HCT116 (cell line): ENCODE measurements at regions not wholly inside any gene's neighbourhood (a gene's known extent, or its start where the extent isn't known, plus 50 kb on each side); places are given as distances from the start of the nearest gene placed in this dataset.
"Not testable (repeated sequence)": the region's sequence is repeated elsewhere in the genome, so short reads cannot be mapped to it uniquely, and the experiment has no call there.

Source experiments
- ATAC-seq: fragments of 200-7000 bp; cut with Tn5 transposase; 2 replicates; pipeline ENCODE4 v1.9.1; 2020; ENCODE audit warnings: mild to moderate bottlenecking, moderate library complexity
- BruUV-seq: library from RNA; stranded (reverse); fragments of 400-500 nt; replicated peaks from 2 replicates; lab custom pipeline; 2021; lab: Mats Ljungman, UMichigan
- CTCF ChIA-PET: fragments of 300-600 bp; sonication (Branson Sonifier 250); formaldehyde crosslinking; loops from one replicate; lab custom pipeline; 2021; ENCODE audit warnings: antibody characterized with exemption; lab: Charles Lee
- POLR2A ChIA-PET: fragments of 300-600, 350-600 bp; sonication (Branson Sonifier 250); formaldehyde crosslinking; loops from one replicate; lab custom pipeline; 2021; ENCODE audit warnings: antibody characterized with exemption; lab: Charles Lee
- RAD21 ChIA-PET, 2 experiments: fragments of 300-600 bp; sonication (Branson Sonifier 250); formaldehyde crosslinking; loops; one replicate each; lab custom pipeline; 2023; ENCODE audit warnings: low total read pairs in 2 of 2; ENCODE audit not compliant: uncharacterized antibody in 2 of 2, unreplicated experiment in 2 of 2, low non-redundant PET in 1 of 2; lab: Charles Lee
- DNase-seq: peaks from one replicate; pipeline ENCODE4 v3.0.0-alpha.2; 2010; ENCODE audit warnings: low read depth, low spot score
- H2AFZ ChIP-seq: fragments of 200-600 bp; shearing (Covaris generic), sonication (generic); 2 replicates; pipeline ENCODE4 v1.6.1; 2017; ENCODE audit warnings: low read depth, mixed run types, mixed read lengths, antibody characterized with exemption, low read length; ENCODE audit not compliant: poor library complexity, severe bottlenecking
- H3K27ac ChIP-seq: 2 replicates; pipeline ENCODE4 v1.5.1; 2012; ENCODE audit warnings: low read depth, low read length
- H3K27me3 ChIP-seq: fragments of 200-600 bp; sonication (generic); 2 replicates; pipeline ENCODE4 v1.6.1; 2016; ENCODE audit warnings: mixed run types, low read length, mixed read lengths; ENCODE audit not compliant: insufficient read depth
- H3K36me3 ChIP-seq, 2 experiments: fragments of 200-500 bp in 1 of 2; fragments of 200-600 bp in 1 of 2; sonication (Bioruptor generic) in 1 of 2; sonication (generic) in 1 of 2; 2 replicates each; pipeline versions ENCODE4 v1.5.1 to v1.6.1; 2014 to 2016; ENCODE audit warnings: low read length in 2 of 2, inconsistent platforms in 1 of 2, mixed read lengths in 1 of 2, mixed run types in 1 of 2; ENCODE audit not compliant: insufficient read depth in 2 of 2, control insufficient read depth in 1 of 2
- H3K4me1 ChIP-seq, 2 experiments: fragments of 200-600 bp in 1 of 2; sonication (generic) in 1 of 2; 2 replicates each; pipeline versions ENCODE4 v1.5.1 to v1.6.1; 2012 to 2017; ENCODE audit warnings: low read length in 2 of 2, inconsistent platforms in 1 of 2, mild to moderate bottlenecking in 1 of 2, mixed read lengths in 1 of 2, mixed run types in 1 of 2, moderate library complexity in 1 of 2; ENCODE audit not compliant: insufficient read depth in 2 of 2, control insufficient read depth in 1 of 2
- H3K4me2 ChIP-seq: fragments of 200-600 bp; sonication (generic); 2 replicates; pipeline ENCODE4 v1.6.1; 2017; ENCODE audit warnings: mixed run types, low read length, mixed read lengths
- H3K4me3 ChIP-seq, 2 experiments: fragments of 200-600 bp in 1 of 2; sonication (generic) in 1 of 2; replicated peaks in 1 of 2; 2 replicates each; pipeline ENCODE4 v1.5.1; 2011 to 2016; ENCODE audit warnings: low read length in 2 of 2, control low read depth in 1 of 2, low read depth in 1 of 2, mild to moderate bottlenecking in 1 of 2, mixed read lengths in 1 of 2, mixed run types in 1 of 2
- H3K79me2 ChIP-seq: fragments of 200-600 bp; sonication (generic); 2 replicates; pipeline ENCODE4 v1.6.1; 2017; ENCODE audit warnings: mild to moderate bottlenecking, mixed run types, low read length, moderate library complexity, mixed read lengths; ENCODE audit not compliant: insufficient read depth
- H3K9ac ChIP-seq: fragments of 200-600 bp; sonication (generic); 2 replicates; pipeline ENCODE4 v1.6.1; 2016; ENCODE audit warnings: low read length, mixed read lengths
- H3K9me2 ChIP-seq: fragments of 200-600 bp; sonication (generic), shearing (Covaris generic); 2 replicates; pipeline ENCODE4 v1.6.1; 2017; ENCODE audit warnings: mixed run types, mild to moderate bottlenecking, moderate library complexity; ENCODE audit not compliant: insufficient read depth
- H3K9me3 ChIP-seq, 2 experiments: fragments of 200-500 bp in 1 of 2; fragments of 200-600 bp in 1 of 2; sonication (Bioruptor generic) in 1 of 2; sonication (generic) in 1 of 2; 2 replicates each; pipeline ENCODE4 v1.6.1; 2014 to 2017; ENCODE audit warnings: low read length in 2 of 2, mixed read lengths in 2 of 2, inconsistent platforms in 1 of 2, low read depth in 1 of 2, mild to moderate bottlenecking in 1 of 2, mixed run types in 1 of 2, moderate library complexity in 1 of 2; ENCODE audit not compliant: control insufficient read depth in 1 of 2, insufficient read depth in 1 of 2
- H4K20me1 ChIP-seq: fragments of 200-600 bp; sonication (generic), shearing (Covaris generic); 2 replicates; pipeline ENCODE4 v1.6.1; 2017; ENCODE audit warnings: mixed run types, mild to moderate bottlenecking, moderate library complexity; ENCODE audit not compliant: insufficient read depth
- EZH2phosphoT487 ChIP-seq: fragments of 200-600 bp; IDR thresholded peaks from 2 replicates; pipeline ENCODE4 v1.6.1; 2018; ENCODE audit warnings: antibody characterized with exemption, borderline replicate concordance
- TCF7L2 ChIP-seq: IDR thresholded peaks from 2 replicates; pipeline ENCODE4 v1.7.0; 2011; ENCODE audit warnings: borderline replicate concordance, inconsistent platforms; ENCODE audit not compliant: insufficient read depth, insufficient read length; ENCODE audit errors: extremely low read depth
- intact Hi-C: fragments of 100-400 bp; cut with micrococcal nuclease; formaldehyde crosslinking; loops from 2 replicates; pipeline ENCODE4 v1.10.0; 2022

GRCh38 chr6:150696918-150697317, 97.2 kb downstream of the PLEKHG1 start:
- H3K9ac ChIP-seq, RAD21 ChIA-PET: not testable (repeated sequence)

DNA sequence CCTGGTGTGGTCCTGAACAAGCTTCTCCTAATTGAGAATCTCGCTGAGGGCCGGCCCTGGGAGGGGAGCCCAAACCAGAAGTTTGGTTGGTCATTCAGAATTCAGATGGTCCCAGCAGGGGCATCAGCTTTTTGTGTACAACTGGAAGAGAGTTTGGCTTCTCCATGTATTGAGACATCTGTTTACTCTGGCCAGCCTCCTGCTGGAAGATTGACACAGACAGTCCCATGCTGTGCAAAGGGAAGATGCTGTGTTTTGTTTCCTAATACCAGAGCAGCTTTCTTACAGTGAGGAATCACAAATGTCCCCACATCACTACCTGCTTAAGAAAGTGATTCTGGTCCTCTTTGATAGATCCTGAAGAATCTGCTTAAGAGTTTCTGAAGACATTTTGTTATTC, 97.8 kb downstream of the PLEKHG1 start:
- Histone ChIP-seq H2AFZ (no peak overlapping the region), H3K4me2 (no peak overlapping the region), H3K27me3 (no peaks in the 10 kb centered on the region), H3K9me2 (no peaks in the 10 kb centered on the region), H3K79me2 (no peaks in the 10 kb centered on the region), H4K20me1 (no peaks in the 10 kb centered on the region), H3K27ac (no peak overlapping the region), H3K36me3 (no peaks in the 10 kb centered on the region), H3K4me3 (no peak overlapping the region), H3K9me3 (no peaks in the 10 kb centered on the region), H3K9ac (no peak overlapping the region), H3K4me1 (peaks cover 12 to 14% of the 10 kb centered on the region in 2 experiments)
- no TSS peak for BruUV-seq
- ChIA-PET RAD21 (no interaction called here), POLR2A (interaction anchor here (0.5 kb wide), 1 partner anchor 9 kb away, joined by 3 read pairs; no protein-coding TSS in a partner anchor), CTCF (interaction anchor here (3.8 kb wide), 1 partner anchor 12 kb away, joined by 30 read pairs; no protein-coding TSS in a partner anchor)
- TF ChIP-seq TCF7L2, result no peak
- TF ChIP-seq EZH2phosphoT487, result no peak
- DNase-seq, result no peak
- ATAC-seq, result no peak
- intact Hi-C loops, result no loop called here

More at GRCh38 chr6:150696918-150697317, 97.2 kb downstream of the PLEKHG1 start:
- H4K20me1 ChIP-seq, DNase-seq, H2AFZ ChIP-seq, H3K9me3 ChIP-seq, H3K36me3 ChIP-seq, H3K9me2 ChIP-seq, H3K27ac ChIP-seq, H3K79me2 ChIP-seq, ATAC-seq, H3K4me3 ChIP-seq, H3K4me2 ChIP-seq, intact Hi-C loops, BruUV-seq, H3K27me3 ChIP-seq: not testable (repeated sequence)
- ChIA-PET CTCF (interaction anchor here (3.8 kb wide), 1 partner anchor 11 kb away, joined by 30 read pairs; no protein-coding TSS in a partner anchor), POLR2A (interaction anchor here (0.5 kb wide), 1 partner anchor 10 kb away, joined by 3 read pairs; no protein-coding TSS in a partner anchor)
- H3K4me1 ChIP-seq, result peaks cover 12 to 14% of the 10 kb centered on the region in 2 experiments
